HG03460 (cell line): ENCODE measurements at regions not wholly inside any gene's neighbourhood (a gene's known extent, or its start where the extent isn't known, plus 50 kb on each side); places are given as distances from the start of the nearest gene placed in this dataset.
"Not testable (repeated sequence)": the region's sequence is repeated elsewhere in the genome, so short reads cannot be mapped to it uniquely, and the experiment has no call there.

Experiments
- ATAC-seq: cut with Tn5 transposase; IDR thresholded peaks from one replicate; pipeline ENCODE4 v1.9.1; 2021; ENCODE audit not compliant: unreplicated experiment

DNA sequence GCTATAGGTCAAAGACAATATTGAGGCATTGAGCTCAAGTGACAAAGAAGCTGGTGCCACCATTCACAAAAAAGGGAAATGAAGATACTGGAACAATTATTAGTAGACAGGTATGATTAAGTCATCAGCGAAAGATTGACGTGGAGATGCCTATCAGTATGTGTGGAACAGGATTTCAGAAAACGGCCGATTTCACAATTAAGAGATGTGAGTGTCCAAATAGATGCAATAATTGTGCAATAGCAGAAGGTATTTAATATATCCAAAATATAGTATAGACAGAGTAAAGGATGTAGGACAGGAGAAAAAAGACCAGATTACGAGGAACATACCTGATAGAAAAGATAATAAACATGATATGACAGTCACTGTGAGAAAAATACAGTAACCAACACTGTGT, 433.1 kb downstream of the C12orf50 start:
- no peak for ATAC-seq

DNA sequence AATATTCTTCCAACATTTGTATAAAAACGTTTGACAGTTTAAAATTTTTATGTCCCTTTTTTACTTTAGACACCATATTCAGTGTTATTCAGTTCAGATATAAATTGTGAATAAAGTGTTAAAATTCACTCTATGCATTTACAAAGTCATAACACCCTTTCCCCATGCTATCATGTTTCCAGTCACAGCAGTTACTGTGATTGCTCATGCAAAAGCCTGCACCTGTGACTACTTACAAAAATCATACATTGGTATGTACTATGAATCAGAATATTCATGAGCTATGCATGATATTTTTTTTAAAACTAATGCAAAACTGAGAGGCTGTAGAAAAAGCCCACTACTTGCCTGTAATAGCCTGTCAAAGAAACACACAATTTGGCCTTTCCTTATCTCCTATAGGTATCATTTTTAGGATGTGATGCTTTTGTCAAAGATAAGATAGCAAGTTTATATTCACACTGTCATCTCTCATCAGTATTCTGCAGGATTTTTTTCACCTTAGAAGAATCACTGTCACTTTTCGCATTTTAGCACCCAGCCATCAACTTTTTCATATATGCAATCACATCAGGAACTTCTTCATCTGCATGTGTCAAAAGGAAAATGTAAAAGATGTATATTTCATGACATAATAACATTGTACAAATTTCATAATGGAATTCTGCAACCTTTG, 443.2 kb downstream of the C12orf50 start:
- ATAC-seq = no peak

- not testable (repeated sequence) for ATAC-seq
Measured at GRCh38 chr12:87579091-87579490, 450.1 kb downstream of the C12orf50 start.

- ATAC-seq = no peak
Measured at GRCh38 chr12:87575906-87576305, 453.3 kb downstream of the C12orf50 start.

GRCh38 chr12:87566918-87567317, 462.3 kb downstream of the C12orf50 start:
- ATAC-seq = not testable (repeated sequence)

DNA sequence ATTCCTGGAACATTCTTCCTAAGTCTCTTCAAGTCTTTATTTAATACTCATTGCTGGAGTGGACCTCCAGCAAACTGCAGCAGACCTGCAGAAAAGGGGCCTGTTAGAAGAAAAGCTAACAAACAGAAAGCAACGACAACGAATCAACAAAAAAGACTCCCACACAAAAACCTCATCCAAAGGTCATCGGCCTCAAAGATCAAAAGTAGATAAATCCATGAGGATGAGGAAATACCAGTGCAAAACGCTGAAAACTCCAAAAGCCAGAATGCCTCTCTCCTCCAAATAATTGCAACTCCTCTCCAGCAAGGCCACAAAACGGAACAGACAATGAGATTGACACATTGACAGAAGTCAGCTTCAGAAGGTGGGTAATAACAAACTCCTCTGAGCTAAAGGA, 472.2 kb downstream of the C12orf50 start:
- ATAC-seq = no peak

DNA sequence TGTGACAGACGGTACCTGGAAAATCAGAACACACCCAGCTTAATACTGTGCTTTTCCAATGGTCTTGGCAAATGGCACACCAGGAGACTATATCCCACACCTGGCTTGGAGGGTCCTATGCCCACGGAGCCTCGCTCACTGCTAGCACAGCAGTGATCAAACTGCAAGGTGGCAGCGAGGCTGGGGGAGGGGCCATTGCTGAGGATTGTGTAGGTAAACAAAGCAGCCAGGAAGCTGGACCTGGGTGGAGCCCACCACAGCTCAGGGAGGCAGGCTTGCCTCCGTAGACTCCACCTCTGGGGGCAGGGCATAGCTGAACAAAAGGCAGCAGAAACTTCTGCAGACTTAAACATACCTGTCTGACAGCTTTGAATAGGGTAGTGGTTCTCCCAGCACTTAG, 498.0 kb downstream of the C12orf50 start:
- ATAC-seq = not testable (repeated sequence)

- ATAC-seq = no peak
Measured at GRCh38 chr12:87529413-87529812, 499.8 kb downstream of the C12orf50 start.

DNA sequence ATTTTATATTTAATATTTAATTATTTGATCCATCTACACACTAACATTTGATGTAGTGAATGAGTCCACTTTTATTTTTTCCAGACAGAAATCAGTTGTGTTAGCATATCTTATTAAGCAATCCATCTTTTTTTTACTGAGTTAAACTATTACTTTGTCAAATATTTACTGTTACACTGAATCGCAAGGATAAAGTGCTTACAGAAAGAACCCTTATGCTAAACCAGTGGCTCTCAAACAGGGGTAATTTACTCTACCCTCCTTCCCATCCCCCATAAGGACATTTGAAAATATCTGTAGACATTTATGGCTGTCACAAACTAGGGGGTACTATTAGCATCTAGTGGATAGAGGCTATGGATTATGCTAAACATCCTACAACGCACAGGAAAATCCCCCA, 508.2 kb downstream of the C12orf50 start:
- no peak for ATAC-seq

DNA sequence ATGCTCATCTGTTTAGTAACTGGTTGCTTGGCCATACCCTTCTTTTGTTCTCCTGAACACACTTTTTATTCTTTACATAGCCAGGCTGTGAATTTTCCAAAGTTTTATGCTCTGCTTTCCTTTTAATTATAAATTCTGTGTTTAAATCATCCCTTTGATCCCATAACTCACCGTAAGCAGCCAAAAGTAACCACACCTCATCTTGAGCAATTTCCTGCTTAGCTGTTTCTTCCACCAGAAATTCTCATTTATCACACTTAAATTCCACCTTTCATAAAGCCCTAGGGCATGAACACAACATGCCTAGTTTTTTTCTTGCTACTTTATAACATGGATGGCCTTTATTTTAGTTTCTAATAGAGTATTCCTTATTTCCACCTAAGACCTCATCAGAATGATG, 510.7 kb downstream of the C12orf50 start:
- no peak for ATAC-seq

DNA sequence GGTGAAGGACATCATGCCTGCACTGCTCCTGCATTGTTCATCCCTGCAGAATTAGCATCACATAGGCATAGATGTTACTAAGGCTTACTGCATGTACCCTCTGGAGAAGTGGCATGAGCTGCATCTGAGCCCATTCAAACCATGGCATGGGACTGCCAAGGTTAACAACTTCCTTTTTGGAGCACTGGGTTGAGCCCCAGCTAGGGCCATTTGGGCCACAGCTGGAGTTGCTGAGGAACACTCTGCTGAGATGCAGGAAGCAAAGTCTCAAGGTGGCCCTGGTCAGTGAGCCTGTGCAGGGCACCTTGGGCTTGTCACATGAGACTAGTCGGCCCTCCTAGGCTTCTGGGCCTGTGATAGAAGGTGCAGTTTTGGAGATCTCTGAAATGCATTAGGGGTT, 511.2 kb downstream of the C12orf50 start:
- no peak for ATAC-seq

DNA sequence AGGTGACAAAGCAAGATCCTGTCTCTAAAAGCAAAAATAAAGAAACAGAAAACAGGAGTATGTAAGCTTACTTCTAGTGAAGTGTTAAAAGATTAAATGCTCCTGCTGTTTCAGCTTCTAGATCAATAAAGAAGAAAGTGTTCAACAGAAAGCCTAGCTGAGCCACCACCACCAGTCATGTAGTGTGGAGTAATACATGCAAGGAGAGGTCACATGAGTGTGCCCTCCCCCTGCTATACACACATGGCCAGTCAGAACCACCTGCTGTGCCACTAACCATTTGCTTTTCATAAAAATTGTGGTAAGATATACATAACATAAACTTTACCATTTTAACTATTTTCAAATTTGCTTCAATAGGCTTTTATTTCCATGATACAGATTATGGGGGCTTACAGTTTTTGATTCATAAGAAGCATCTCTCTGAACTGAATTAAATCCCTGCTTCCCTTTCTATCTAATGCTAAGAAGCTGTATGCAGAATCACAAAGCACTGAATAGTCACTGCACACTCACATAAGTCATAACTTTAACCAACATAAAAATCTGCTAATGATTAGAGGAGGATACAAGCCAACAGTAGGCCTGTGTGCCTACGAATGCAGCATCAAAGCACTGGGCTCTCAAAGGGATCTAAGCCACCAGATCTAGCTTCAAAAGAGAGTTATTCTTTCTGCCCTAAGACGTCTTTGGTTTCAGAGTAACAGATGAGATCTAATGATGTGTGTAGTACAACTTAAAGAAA, 515.5 kb downstream of the C12orf50 start:
- no peak for ATAC-seq

DNA sequence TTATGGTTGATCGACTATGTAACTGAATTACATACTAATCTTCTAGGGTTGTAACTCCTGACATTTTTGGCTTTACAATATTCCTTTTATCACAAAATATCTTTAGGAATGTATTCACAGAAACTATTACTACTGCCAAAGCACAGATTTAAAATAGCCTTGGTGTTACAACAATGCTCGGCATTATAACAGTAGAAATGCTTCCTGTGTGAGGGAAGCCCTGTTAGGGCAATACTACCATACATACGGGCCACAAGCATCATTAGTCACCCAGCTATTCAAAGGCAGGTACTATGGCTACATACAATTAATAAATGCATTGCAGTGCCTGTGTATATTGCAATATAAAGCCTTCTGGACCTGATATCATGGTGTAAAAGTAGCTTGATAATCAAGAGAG, 517.8 kb downstream of the C12orf50 start:
- no peak for ATAC-seq

DNA sequence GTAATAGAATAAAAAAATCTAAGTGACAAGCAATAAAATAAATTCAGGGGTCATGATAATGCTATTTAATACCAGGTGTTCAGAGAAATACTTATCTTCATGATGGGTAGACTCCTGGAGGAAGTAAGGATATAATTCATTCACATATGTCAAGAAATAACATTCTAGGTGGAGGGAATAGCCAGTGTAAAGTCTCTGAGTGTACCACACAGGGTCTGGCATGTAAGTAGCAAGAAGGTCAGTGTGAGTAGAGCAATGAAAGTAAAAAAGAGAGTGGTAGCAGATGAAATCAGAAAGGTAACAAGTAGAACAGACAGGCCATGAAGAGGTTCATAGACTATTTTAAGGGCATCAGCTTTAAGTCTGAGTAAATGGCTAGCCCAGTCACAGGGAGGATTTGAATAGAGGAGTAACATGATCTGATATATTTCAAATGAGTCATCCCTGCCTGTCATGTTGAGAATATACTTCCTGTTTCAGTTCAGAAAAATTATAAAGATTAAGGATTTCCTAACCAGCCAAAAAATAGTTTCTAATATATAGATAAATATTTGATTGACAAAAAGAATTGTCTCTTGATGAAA, 519.9 kb downstream of the C12orf50 start:
- ATAC-seq = no peak

GRCh38 chr12:87491598-87491997, 537.6 kb downstream of the C12orf50 start:
- no peak for ATAC-seq

DNA sequence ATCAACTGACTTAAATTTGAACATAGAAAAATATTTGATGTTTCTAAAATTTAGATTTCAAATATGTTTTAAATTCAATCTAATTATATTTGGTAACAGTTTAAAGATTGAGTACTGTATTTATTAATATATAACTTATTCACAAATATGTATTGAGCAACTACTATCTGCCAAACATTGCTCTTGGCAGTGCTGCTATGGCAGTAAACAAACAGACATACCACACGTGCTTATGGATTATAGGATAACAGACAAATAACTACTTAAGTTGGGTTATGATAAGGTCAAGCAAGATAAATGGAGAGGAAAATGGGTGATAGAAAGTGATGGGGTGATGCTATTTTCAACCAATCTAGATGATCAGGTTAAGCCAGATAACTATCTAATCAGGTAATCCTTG, 538.1 kb downstream of the C12orf50 start:
- no peak for ATAC-seq

DNA sequence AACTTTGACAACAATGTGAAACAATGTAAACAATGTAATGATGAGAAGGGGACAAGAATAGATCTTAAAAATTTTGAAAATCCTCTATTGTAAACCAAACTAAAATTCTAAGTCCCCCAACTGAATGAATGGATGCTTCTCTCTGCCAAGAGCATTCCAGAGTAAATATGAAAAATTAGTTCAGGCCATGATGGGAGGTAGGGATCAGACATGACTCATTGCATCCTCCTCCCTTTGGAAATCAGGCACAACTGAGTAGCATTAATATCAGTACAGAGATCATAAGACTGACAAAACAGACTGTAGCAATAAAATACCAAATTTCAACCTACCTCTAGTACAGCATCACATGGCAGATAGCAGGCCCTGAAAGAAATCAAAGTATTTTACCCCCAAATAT, 559.9 kb downstream of the C12orf50 start:
- no peak for ATAC-seq

- ATAC-seq = no peak
Measured at GRCh38 chr12:87467936-87468335, 561.3 kb downstream of the C12orf50 start.

DNA sequence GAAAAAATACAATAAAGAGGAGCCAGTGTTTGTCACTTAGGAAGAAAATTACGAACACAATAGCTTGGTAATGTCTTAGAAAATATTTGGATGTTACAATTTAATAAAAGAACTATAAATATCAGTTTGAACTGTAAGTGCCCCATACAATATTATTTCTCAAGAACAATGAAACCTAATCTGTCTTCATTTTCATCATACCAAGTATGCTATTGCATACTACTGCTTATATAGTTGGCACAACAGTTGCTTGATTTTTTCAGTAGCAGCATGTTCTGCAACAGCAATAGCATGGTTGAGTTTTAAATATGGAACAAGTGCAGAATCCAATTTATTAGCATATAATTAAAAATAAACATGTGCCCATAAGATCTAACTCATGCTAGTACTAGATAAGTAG, 564.6 kb downstream of the C12orf50 start:
- ATAC-seq = no peak

DNA sequence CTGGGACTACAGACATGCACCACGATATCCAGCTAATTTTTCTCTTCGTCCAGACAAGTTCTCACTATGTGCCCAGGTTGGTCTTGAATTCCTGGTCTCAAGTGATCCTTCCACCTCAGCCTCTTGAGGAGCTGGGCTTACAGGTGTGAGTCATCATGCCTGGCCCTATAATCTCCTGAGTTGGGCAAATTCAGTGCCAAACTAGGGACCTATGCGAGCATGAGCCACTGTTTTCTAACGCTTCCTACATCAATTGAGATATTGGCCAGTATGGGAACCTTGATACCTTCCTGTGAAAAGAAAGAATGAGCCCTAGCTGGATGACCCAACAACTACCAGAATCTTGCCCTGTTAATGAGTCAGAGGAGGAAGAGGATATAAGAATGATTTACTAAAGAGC, 585.2 kb downstream of the C12orf50 start:
- ATAC-seq = no peak

DNA sequence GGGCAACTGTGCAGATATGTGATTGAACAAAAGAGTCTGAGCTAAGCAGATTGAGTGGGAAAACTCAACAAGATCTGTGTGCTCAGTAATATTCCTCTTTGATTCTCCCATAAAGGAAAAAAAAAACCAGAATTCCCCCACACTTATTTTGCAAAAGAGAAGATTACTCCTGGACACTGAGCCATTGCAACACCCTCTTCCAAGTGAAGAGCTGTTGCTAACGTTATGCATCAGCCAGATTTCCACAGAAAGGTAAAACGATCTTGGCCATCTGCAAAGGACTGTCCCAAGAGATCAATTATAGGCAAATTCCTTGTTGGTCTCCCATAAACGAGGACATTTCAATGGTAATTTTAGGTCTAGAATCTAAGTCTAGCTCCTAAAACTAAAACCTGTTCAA, 587.7 kb downstream of the C12orf50 start:
- ATAC-seq = no peak
